H9 (cell line): ENCODE measurements at regions not wholly inside any gene's neighbourhood (a gene's known extent, or its start where the extent isn't known, plus 50 kb on each side); places are given as distances from the start of the nearest gene placed in this dataset.

Experiments
- DNase-seq: peaks from one replicate; pipeline ENCODE4 v3.0.0-alpha.2; 2017
- H2AFZ ChIP-seq: one replicate; pipeline ENCODE4 v1.6.1; 2013; ENCODE audit warnings: mild to moderate bottlenecking, low read length, control low read depth, moderate library complexity
- H2AK5ac ChIP-seq: 2 replicates; pipeline ENCODE4 v1.6.1; 2013; ENCODE audit warnings: low read length, control low read depth, mixed read lengths; ENCODE audit not compliant: insufficient read length
- H2BK120ac ChIP-seq: one replicate; pipeline ENCODE4 v1.6.1; 2013; ENCODE audit warnings: low read depth, mild to moderate bottlenecking, low read length, control low read depth, inconsistent platforms; ENCODE audit not compliant: poor library complexity, severe bottlenecking
- H2BK12ac ChIP-seq: 2 replicates; pipeline ENCODE4 v1.6.1; 2013; ENCODE audit warnings: low read length, control low read depth, mixed read lengths, low read depth; ENCODE audit not compliant: insufficient read length
- H2BK15ac ChIP-seq: 2 replicates; pipeline ENCODE4 v1.6.1; 2013; ENCODE audit warnings: low read depth, low read length, control low read depth
- H2BK20ac ChIP-seq: one replicate; pipeline ENCODE4 v1.6.1; 2013; ENCODE audit warnings: low read depth, mild to moderate bottlenecking, low read length, control low read depth, inconsistent platforms; ENCODE audit not compliant: poor library complexity, severe bottlenecking
- H2BK5ac ChIP-seq: 2 replicates; pipeline ENCODE4 v1.6.1; 2013; ENCODE audit warnings: low read length, control low read depth, mixed read lengths; ENCODE audit not compliant: insufficient read length
- H3K14ac ChIP-seq: 2 replicates; pipeline ENCODE4 v1.6.1; 2013; ENCODE audit warnings: low read length, control low read depth; ENCODE audit not compliant: insufficient read depth
- H3K18ac ChIP-seq: 2 replicates; pipeline ENCODE4 v1.6.1; 2013; ENCODE audit warnings: low read depth, mild to moderate bottlenecking, mixed read lengths, low read length, control low read depth; ENCODE audit not compliant: insufficient read length
- H3K23ac ChIP-seq: 2 replicates; pipeline ENCODE4 v1.6.1; 2013; ENCODE audit warnings: low read length, control low read depth, mixed read lengths, low read depth; ENCODE audit not compliant: insufficient read length
- H3K23me2 ChIP-seq: 2 replicates; pipeline ENCODE4 v1.6.1; 2013; ENCODE audit warnings: low read depth, mild to moderate bottlenecking, mixed read lengths, low read length, control low read depth; ENCODE audit not compliant: insufficient read length, poor library complexity, severe bottlenecking
- H3K27ac ChIP-seq: 2 replicates; pipeline ENCODE4 v1.5.1; 2013; ENCODE audit warnings: low read length, control low read depth, mixed read lengths, low read depth; ENCODE audit not compliant: insufficient read length
- H3K27me3 ChIP-seq: 2 replicates; pipeline ENCODE4 v1.6.1; 2013; ENCODE audit warnings: low read length, control low read depth, inconsistent platforms; ENCODE audit not compliant: insufficient read depth
- H3K4ac ChIP-seq: 2 replicates; pipeline ENCODE4 v1.6.1; 2013; ENCODE audit warnings: low read depth, mild to moderate bottlenecking, control low read depth, inconsistent platforms, low read length, moderate library complexity
- H3K4me1 ChIP-seq: 2 replicates; pipeline ENCODE4 v1.6.1; 2013; ENCODE audit warnings: low read length, control low read depth, inconsistent platforms; ENCODE audit not compliant: insufficient read depth
- H3K4me2 ChIP-seq: 2 replicates; pipeline ENCODE4 v1.6.1; 2013; ENCODE audit warnings: low read length, control low read depth, mixed read lengths; ENCODE audit not compliant: insufficient read length, insufficient read depth
- H3K56ac ChIP-seq: 2 replicates; pipeline ENCODE4 v1.6.1; 2013; ENCODE audit warnings: low read depth, mild to moderate bottlenecking, mixed read lengths, low read length, control low read depth; ENCODE audit not compliant: insufficient read length
- H3K79me1 ChIP-seq: 2 replicates; pipeline ENCODE4 v1.6.1; 2013; ENCODE audit warnings: low read depth, mild to moderate bottlenecking, moderate library complexity, low read length, control low read depth, inconsistent platforms; ENCODE audit not compliant: insufficient read depth, poor library complexity, severe bottlenecking
- H3K79me2 ChIP-seq: 2 replicates; pipeline ENCODE4 v1.6.1; 2013; ENCODE audit warnings: low read length, control low read depth, inconsistent platforms; ENCODE audit not compliant: insufficient read depth
- H3K9ac ChIP-seq: 2 replicates; pipeline ENCODE4 v1.6.1; 2013; ENCODE audit warnings: low read length, control low read depth, mixed read lengths; ENCODE audit not compliant: insufficient read length; ENCODE audit errors: extremely low read depth
- H3K9me3 ChIP-seq: one replicate; pipeline ENCODE4 v1.6.1; 2013; ENCODE audit warnings: low read depth, low read length, inconsistent platforms; ENCODE audit not compliant: control insufficient read depth
- H3T11ph ChIP-seq: one replicate; pipeline ENCODE4 v1.6.1; 2013; ENCODE audit warnings: mild to moderate bottlenecking, low read length, control low read depth, inconsistent platforms
- H4K20me1 ChIP-seq: one replicate; pipeline ENCODE4 v1.6.1; 2013; ENCODE audit not compliant: control insufficient read depth, insufficient read length, insufficient read depth
- H4K5ac ChIP-seq: 2 replicates; pipeline ENCODE4 v1.6.1; 2013; ENCODE audit warnings: low read depth, mild to moderate bottlenecking, mixed read lengths, low read length, control low read depth; ENCODE audit not compliant: insufficient read length
- H4K8ac ChIP-seq: replicated peaks from 2 replicates; pipeline ENCODE4 v1.6.1; 2013; ENCODE audit warnings: low read length, control low read depth, mixed read lengths, low read depth; ENCODE audit not compliant: insufficient read length
- H4K91ac ChIP-seq: 2 replicates; pipeline ENCODE4 v1.6.1; 2013; ENCODE audit warnings: low read depth, mild to moderate bottlenecking, moderate library complexity, mixed read lengths, low read length, control low read depth; ENCODE audit not compliant: insufficient read length
- H3K27ac Mint-ChIP-seq, 3 experiments: 2 replicates in 2 of 3; 3 replicates in 1 of 3; pipeline ENCODE4 v1.8.0; 2020 to 2021; ENCODE audit warnings: mixed read lengths in 3 of 3, mild to moderate bottlenecking in 1 of 3, moderate library complexity in 1 of 3
- H3K27me3 Mint-ChIP-seq: 2 replicates; pipeline ENCODE4 v1.8.0; 2021; ENCODE audit warnings: low read depth, mild to moderate bottlenecking, moderate library complexity, mixed read lengths
- H3K36me3 Mint-ChIP-seq, 3 experiments: 2 replicates in 2 of 3; 3 replicates in 1 of 3; pipeline ENCODE4 v1.8.0; 2020 to 2021; ENCODE audit warnings: low read depth in 3 of 3, mixed read lengths in 3 of 3; ENCODE audit not compliant: insufficient read depth in 1 of 3
- H3K4me1 Mint-ChIP-seq, 2 experiments: 2 replicates each; pipeline ENCODE4 v1.8.0; 2020; ENCODE audit warnings: mixed read lengths in 2 of 2
- H3K4me3 Mint-ChIP-seq, 2 experiments: 2 replicates in 1 of 2; 3 replicates in 1 of 2; pipeline ENCODE4 v1.8.0; 2020 to 2021; ENCODE audit warnings: mild to moderate bottlenecking in 2 of 2, mixed read lengths in 2 of 2, moderate library complexity in 1 of 2
- H3K9me3 Mint-ChIP-seq, 2 experiments: 2 replicates in 1 of 2; 3 replicates in 1 of 2; pipeline ENCODE4 v1.8.0; 2020; ENCODE audit warnings: mild to moderate bottlenecking in 2 of 2, mixed read lengths in 2 of 2, moderate library complexity in 1 of 2
- WGBS: extraction: QIAGEN DNeasy Blood & Tissue Kit; methylation state at CpG from one replicate; pipeline ENCODE4 v1.1.7; 2013; ENCODE audit warnings: missing lambda C conversion rate, low lambda C conversion rate, mixed read lengths; ENCODE audit not compliant: insufficient read length; ENCODE audit errors: extremely low coverage; 5-methylcytosine and 5-hydroxymethylcytosine counted together
- TF ChIP-seq, protein P1 (sequence below): fragments of 200-600 bp; sonication (generic); conservative IDR thresholded peaks from 3 replicates; pipeline ENCODE4 v1.8.0; 2021; ENCODE audit warnings: antibody characterized with exemption, mild to moderate bottlenecking

DNA sequence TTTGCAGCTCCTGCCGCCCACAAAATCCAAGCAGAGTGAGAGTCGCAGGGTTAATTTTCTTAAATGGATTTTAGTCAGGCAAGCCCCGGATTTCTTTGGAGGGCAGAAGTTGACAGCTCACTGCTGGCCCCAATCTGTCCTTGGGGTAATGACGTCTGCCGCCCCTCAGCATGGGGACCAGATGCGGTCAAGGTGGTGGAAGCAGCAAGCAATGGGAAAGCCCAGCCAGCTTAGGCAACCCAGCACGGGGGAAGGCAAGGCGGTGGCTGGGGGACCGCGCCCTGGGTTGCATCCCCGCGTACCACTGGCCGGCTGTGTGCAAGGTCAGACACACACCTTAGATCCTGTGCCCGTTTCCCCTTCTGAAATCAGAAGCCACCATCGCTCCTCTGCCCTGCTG is 321.7 kb downstream of the C16orf95 start:
- H3K4ac ChIP-seq: no peak overlapping the region
- H3K9me3 ChIP-seq: no peaks in the 10 kb centered on the region
- no peak overlapping the region; the same call in 1 of the 2 replicates for H3K14ac ChIP-seq
- H2BK15ac ChIP-seq: no peak overlapping the region
- no peak overlapping the region for H3K27ac ChIP-seq
- peaks cover 4 to 10% of the 10 kb centered on the region in 2 experiments for H3K4me1 Mint-ChIP-seq
- H3K27ac Mint-ChIP-seq: no peak overlapping the region; a peak in 1 of 7 replicates
- no CpG with 5 or more reads among the region's 15 CpGs for WGBS
- no peak overlapping the region for H2BK120ac ChIP-seq
- H3T11ph ChIP-seq: no peak overlapping the region
- no peaks in the 10 kb centered on the region for H3K79me1 ChIP-seq
- H3K27me3 Mint-ChIP-seq: peaks cover 14% of the 10 kb centered on the region
- no peak overlapping the region for H4K91ac ChIP-seq
- H4K5ac ChIP-seq: no peak overlapping the region
- no peaks in the 10 kb centered on the region for H4K20me1 ChIP-seq
- no peak overlapping the region for H3K9ac ChIP-seq
- H3K36me3 Mint-ChIP-seq: no peaks in the 10 kb centered on the region; a peak in 1 of 7 replicates
- H2AFZ ChIP-seq: no peak overlapping the region
- H3K18ac ChIP-seq: no peak overlapping the region
- H4K8ac ChIP-seq: no peak overlapping the region
- no peaks in the 10 kb centered on the region for H3K23me2 ChIP-seq
- no peaks in the 10 kb centered on the region for H3K4me1 ChIP-seq
- H3K4me2 ChIP-seq: no peak overlapping the region
- H3K9me3 Mint-ChIP-seq: peaks cover 0 to 3% of the 10 kb centered on the region in 2 experiments; a peak in 4 of 5 replicates
- H3K56ac ChIP-seq: no peak overlapping the region
- H2AK5ac ChIP-seq: no peak overlapping the region
- H2BK12ac ChIP-seq: no peak overlapping the region
- no peak for DNase-seq
- H2BK5ac ChIP-seq: no peak overlapping the region
- TF ChIP-seq, protein P1, sequence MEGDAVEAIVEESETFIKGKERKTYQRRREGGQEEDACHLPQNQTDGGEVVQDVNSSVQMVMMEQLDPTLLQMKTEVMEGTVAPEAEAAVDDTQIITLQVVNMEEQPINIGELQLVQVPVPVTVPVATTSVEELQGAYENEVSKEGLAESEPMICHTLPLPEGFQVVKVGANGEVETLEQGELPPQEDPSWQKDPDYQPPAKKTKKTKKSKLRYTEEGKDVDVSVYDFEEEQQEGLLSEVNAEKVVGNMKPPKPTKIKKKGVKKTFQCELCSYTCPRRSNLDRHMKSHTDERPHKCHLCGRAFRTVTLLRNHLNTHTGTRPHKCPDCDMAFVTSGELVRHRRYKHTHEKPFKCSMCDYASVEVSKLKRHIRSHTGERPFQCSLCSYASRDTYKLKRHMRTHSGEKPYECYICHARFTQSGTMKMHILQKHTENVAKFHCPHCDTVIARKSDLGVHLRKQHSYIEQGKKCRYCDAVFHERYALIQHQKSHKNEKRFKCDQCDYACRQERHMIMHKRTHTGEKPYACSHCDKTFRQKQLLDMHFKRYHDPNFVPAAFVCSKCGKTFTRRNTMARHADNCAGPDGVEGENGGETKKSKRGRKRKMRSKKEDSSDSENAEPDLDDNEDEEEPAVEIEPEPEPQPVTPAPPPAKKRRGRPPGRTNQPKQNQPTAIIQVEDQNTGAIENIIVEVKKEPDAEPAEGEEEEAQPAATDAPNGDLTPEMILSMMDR: no peak
- H3K23ac ChIP-seq: no peak overlapping the region
- H3K4me3 Mint-ChIP-seq: no peak overlapping the region
- no peak overlapping the region for H2BK20ac ChIP-seq
- no peaks in the 10 kb centered on the region for H3K79me2 ChIP-seq
- no peaks in the 10 kb centered on the region for H3K27me3 ChIP-seq
